Type B pancreatic cell (in vitro differentiated cells): ENCODE measurements at regions not wholly inside any gene's neighbourhood (a gene's known extent, or its start where the extent isn't known, plus 50 kb on each side); places are given as distances from the start of the nearest gene placed in this dataset.

Experiments
- DNase-seq: peaks from one replicate; pipeline ENCODE4 v3.0.0; 2021; ENCODE audit warnings: mixed read lengths; ENCODE audit not compliant: unreplicated experiment; ENCODE audit errors: extremely low spot score
- H3K27ac Mint-ChIP-seq: 2 replicates; pipeline ENCODE4 v1.8.0; 2021; ENCODE audit warnings: mild to moderate bottlenecking, mixed read lengths
- H3K27me3 Mint-ChIP-seq: 2 replicates; pipeline ENCODE4 v1.8.0; 2021; ENCODE audit warnings: mixed read lengths
- H3K36me3 Mint-ChIP-seq: 2 replicates; pipeline ENCODE4 v1.8.0; 2021; ENCODE audit warnings: mixed read lengths
- H3K4me1 Mint-ChIP-seq: one replicate; pipeline ENCODE4 v1.8.0; 2021; ENCODE audit warnings: mixed read lengths; ENCODE audit not compliant: unreplicated experiment
- H3K4me3 Mint-ChIP-seq: 2 replicates; pipeline ENCODE4 v1.8.0; 2021; ENCODE audit warnings: mild to moderate bottlenecking, mixed read lengths
- H3K9me3 Mint-ChIP-seq: 2 replicates; pipeline ENCODE4 v1.8.0; 2021; ENCODE audit warnings: mixed read lengths
- CTCF ChIP-seq: fragments of 200-600 bp; sonication (generic); conservative IDR thresholded peaks from 2 replicates; pipeline ENCODE4 v1.5.0; 2021; ENCODE audit warnings: antibody characterized with exemption, mild to moderate bottlenecking

GRCh38 chr20:50401587-50402418, 108.4 kb upstream of the PTPN1 start:
- Mint-ChIP-seq H3K27ac (no peak overlapping the region), H3K27me3 (peaks cover 10% of the 10 kb centered on the region), H3K36me3 (no peaks in the 10 kb centered on the region), H3K9me3 (no peaks in the 10 kb centered on the region), H3K4me3 (no peak overlapping the region), H3K4me1 (peaks cover 16% of the 10 kb centered on the region)
- DNase-seq: no peak
- TF ChIP-seq CTCF: no peak

- no peak overlapping the region for H3K27ac Mint-ChIP-seq
- H3K4me1 Mint-ChIP-seq: peaks cover 12% of the 10 kb centered on the region
- H3K27me3 Mint-ChIP-seq: peaks cover 10% of the 10 kb centered on the region
- TF ChIP-seq CTCF: no peak
- no peaks in the 10 kb centered on the region for H3K9me3 Mint-ChIP-seq
- H3K36me3 Mint-ChIP-seq: no peaks in the 10 kb centered on the region
- no peak for DNase-seq
- H3K4me3 Mint-ChIP-seq: no peak overlapping the region
Measured at GRCh38 chr20:50403565-50404418, 106.4 kb upstream of the PTPN1 start.

DNA sequence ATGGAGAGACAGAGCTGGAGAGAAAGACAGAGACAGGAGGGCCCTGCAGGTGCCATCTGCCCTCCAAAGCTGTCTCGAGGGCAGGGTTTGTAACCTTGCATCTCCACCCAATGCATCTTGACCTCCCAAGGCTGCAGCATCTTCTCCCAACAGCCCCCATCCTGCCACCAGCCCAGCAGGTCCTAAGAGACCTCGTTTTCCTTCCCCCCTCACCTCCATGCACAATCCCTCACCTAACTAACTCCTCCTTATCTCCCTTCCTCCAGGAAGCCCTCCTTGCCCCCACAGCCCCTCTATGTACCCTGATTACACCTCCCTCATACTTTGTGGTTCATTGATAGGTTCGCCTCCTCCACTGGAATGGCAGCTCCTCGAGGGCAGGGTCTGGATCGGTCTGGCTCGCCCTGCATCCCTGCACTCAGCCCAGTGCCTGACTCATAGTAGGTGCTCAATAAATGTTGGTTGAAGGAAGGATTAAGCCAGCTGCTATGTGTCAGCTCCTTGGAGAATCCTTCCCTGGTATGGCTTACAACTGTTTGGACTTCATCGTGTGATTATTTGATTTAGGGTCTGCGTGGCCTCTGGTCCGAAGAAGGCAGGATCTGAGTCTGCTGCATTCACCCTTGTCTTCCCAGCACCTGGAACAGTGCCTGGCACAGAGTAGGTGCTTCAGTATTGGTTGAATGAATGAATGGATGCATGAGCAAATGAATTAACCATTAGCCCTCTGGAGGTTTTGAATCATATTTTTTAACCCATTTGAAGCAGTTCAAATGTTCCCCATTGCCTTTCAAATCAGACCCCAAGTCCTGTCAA, 105.6 kb upstream of the PTPN1 start:
- Mint-ChIP-seq H3K27me3 (peaks cover 10% of the 10 kb centered on the region), H3K9me3 (no peaks in the 10 kb centered on the region), H3K4me3 (no peak overlapping the region), H3K27ac (no peak overlapping the region), H3K4me1 (peaks cover 12% of the 10 kb centered on the region), H3K36me3 (no peaks in the 10 kb centered on the region)
- DNase-seq: no peak
- TF ChIP-seq CTCF: no peak

- Mint-ChIP-seq H3K4me1 (peaks cover 5% of the 10 kb centered on the region), H3K9me3 (no peaks in the 10 kb centered on the region), H3K27ac (no peak overlapping the region), H3K27me3 (peaks cover 10% of the 10 kb centered on the region), H3K36me3 (no peaks in the 10 kb centered on the region), H3K4me3 (no peak overlapping the region)
- no peak for TF ChIP-seq CTCF
- DNase-seq: no peak
Measured at GRCh38 chr20:50405235-50405914, 104.8 kb upstream of the PTPN1 start.
